PC-3 (cell line): ENCODE measurements at regions not wholly inside any gene's neighbourhood (a gene's known extent, or its start where the extent isn't known, plus 50 kb on each side); places are given as distances from the start of the nearest gene placed in this dataset.

ENCODE experiments used
- CTCF ChIP-seq: fragments of 300-600 bp; sonication (generic); conservative IDR thresholded peaks from 2 replicates; pipeline ENCODE4 v1.5.1; 2017; ENCODE audit warnings: antibody characterized with exemption, low read depth, mild to moderate bottlenecking, low read length
- EZH2 ChIP-seq: fragments of 300-600 bp; sonication (generic); IDR thresholded peaks from one replicate; pipeline ENCODE4 v1.6.1; 2017; ENCODE audit warnings: antibody characterized with exemption, mild to moderate bottlenecking, low read length; ENCODE audit not compliant: unreplicated experiment

- no peak for TF ChIP-seq CTCF
- no peak for TF ChIP-seq EZH2
These were observed 143.8 kb upstream of the RGMA start for GRCh38 chr15:93232845-93233244.
